Activated naive CD4-positive, alpha-beta T cell (primary cell): ENCODE measurements at regions not wholly inside any gene's neighbourhood (a gene's known extent, or its start where the extent isn't known, plus 50 kb on each side); places are given as distances from the start of the nearest gene placed in this dataset.

Source experiments
- DNase-seq, 4 experiments: peaks; one replicate each; lab custom pipeline; 2025; lab: John Stamatoyannopoulos, UW

GRCh38 chr4:30939684-30940083 is 219.5 kb downstream of the PCDH7 start:
- DNase-seq: no peak

DNA sequence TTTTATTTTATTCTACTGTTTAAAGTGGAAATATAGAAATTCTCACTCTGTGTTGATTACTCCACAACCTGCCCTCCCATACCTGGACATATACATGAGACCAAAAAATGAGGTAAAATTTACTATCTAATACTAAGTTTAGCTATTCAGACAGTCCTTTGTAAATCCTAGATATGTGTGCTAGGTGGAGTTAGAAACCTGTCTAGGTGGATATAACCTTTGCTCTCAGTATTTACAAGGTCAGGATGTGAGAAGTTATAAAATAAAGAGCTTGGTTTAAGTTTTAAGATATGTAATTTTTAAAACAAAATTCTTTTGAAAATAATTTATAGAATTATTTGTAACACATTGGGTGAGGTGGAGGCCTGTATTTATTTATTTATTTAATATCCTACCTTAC is 221.5 kb downstream of the PCDH7 start:
- DNase-seq: no peak

DNA sequence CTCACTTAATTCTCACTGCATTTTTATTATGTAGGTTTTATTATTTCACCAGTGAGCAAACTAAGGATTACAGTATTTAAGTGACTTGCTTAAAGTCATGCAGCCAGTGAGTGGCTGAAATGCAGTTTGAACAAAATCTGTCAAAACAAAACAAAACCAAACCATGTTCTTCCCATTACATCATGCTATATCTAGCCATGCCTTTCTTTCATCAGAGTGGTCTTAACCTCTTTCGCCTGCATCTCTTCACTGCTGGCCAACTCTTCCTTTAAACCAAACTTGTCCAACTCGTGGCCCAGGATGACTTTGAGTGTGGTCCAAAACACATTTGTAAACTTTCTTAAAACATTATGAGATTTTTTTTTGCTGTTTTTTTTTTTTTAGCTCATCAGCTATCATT is 223.2 kb downstream of the PCDH7 start:
- no peak for DNase-seq

- no peak for DNase-seq
Measured at GRCh38 chr4:30945586-30945985, 225.4 kb downstream of the PCDH7 start.

- no peak for DNase-seq
Measured at GRCh38 chr4:30946288-30946687, 226.1 kb downstream of the PCDH7 start.

DNA sequence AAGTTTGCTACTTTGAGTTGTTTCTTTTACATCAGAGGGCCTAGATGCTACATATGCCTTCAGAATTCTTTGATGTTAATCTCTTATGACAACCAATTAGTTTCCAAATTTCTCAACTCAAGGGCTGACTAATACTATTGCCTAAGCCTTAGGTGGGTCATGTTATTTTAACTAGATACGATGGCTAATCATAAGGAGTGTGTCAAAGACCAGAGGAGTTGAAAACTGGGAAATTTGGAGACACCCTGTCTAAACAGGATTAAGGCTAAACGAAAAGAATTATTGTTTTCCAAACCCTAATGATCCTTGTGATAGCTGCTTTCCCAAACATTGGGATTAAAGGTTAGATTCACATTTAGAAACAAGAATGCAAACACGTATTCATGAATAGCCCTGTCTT is 228.5 kb downstream of the PCDH7 start:
- DNase-seq: no peak

- no peak for DNase-seq
Measured at GRCh38 chr4:30950737-30951136, 230.6 kb downstream of the PCDH7 start.

- DNase-seq: no peak
Measured at GRCh38 chr4:30952526-30953219, 232.5 kb downstream of the PCDH7 start.

DNA sequence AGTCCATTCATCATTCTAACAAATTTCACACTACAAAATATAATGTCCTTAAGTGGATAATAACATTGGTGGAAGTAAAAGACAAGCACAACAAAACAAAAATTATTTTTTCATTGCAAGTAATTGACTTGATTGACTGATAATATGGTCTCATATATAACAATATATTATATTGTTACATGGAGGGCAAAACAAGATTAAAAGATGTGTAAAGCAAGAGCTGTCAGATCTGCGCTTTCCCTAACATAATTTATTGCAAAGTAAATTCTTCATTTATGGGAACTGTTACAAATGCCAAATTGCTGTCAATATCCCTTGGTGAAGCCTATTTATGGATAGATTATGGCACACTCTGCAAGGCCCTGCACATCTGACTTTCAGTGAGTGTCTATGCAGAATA is 233.6 kb downstream of the PCDH7 start:
- DNase-seq: no peak

- DNase-seq: no peak
Measured at GRCh38 chr4:30956916-30957315, 236.7 kb downstream of the PCDH7 start.

DNA sequence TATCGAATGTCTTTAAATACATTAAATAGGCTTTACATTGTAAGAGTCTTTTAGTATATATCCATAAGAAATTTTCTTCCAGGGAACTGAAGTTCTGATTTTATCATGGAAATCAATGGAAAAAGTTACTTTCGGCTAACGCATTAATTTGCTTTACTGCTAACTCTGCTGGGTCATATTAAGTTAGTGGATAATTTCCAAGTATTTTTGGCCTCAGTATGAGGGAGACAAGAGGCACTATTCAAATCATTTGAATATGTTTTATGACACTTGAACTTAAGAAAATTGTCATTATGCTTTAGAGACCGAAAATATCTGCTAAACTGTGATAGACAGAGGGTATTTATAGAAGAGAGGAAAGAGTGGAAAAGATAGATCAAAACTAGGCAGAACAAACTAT is 237.5 kb downstream of the PCDH7 start:
- DNase-seq: no peak

DNA sequence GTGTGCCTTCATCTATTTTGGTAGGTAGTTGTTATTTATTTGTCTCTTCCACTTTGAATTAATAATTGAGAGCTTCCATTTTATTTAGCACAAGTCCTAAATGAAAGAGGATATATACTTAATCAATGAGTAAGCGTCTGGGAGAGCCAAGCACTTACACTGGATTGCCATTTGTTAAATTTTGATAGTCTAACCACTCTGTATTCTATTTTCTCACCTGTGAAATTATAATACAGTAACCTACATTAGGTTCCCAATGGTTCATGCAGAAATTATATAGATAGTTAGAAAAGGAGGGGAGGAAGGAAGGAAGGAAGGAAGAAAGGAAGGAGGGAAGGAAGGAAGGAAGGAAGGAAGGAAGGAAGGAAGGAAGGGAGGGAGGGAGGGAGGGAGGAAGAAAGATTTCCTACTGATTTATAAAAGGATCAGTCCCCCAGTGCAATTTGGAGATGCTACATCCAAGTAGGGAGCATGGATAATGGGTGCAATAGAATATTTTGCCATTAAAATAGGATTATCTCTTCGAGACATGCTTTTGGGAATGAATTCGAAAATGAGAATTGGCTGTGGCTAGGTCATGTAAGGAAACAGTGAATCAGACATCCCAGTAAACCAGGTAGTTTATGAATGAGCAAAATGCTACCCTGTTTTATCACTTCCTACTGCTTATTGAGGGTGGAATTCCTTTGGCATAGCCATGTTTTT is 239.8 kb downstream of the PCDH7 start:
- DNase-seq: no peak

DNA sequence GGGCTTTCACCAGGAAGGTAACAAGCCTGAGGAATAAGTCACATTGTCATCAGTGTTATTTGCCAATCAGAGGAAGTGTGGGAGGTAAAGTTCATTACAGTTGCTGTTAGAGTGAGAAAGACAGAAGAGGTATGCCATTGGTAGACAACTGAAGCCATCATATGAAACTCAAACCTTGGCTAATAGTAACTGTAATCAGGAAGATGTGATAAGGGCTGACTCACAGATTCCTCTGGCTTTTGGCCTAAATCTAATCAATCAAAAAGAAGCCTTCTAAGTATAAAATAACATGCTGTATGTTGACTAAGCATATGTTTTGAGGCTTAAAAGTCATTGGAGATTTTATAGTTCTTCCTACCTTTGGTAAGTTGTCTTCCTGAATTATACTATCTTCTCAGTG is 242.8 kb downstream of the PCDH7 start:
- no peak for DNase-seq

- DNase-seq: no peak
Measured at GRCh38 chr4:30968926-30969325, 248.8 kb downstream of the PCDH7 start.

DNA sequence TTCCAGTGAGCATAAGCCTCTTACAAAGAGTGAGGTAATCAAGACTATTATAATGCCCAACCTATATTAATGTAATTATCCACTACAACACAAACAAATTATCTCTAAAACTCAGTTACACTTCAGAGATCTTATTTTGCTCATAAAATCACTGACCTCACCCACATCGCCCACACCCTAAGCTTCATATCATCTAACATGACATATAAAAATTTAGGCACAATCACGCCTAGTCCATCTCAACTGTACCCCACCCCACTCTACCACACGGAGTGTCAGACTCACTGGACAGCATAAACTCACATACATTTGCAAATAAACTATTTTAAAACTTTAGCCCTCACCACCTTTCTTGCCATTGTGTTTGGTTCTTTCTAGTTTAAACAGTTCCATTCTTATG is 252.4 kb downstream of the PCDH7 start:
- no peak for DNase-seq

- DNase-seq: no peak
Measured at GRCh38 chr4:30973993-30974392, 253.8 kb downstream of the PCDH7 start.

DNA sequence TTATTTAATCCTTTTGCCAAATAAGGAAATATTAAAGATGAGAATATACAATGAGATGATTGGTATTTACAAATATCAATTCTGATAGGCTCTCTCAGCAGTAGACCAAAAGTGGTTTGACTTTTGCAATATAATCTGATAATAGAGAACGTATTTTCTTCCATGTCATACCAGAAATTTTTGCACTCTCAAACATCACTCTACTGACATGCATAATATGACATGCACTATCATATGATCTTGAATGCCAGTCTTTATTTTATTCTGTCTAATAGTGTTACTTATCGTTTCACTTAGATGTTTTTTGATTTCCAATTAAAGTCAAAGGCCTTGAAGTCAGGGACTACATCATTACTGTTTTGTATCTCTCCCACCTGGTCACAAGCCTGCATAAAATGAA is 259.2 kb downstream of the PCDH7 start:
- DNase-seq: no peak

- DNase-seq: no peak
Measured at GRCh38 chr4:30989508-30989907, 269.3 kb downstream of the PCDH7 start.

DNA sequence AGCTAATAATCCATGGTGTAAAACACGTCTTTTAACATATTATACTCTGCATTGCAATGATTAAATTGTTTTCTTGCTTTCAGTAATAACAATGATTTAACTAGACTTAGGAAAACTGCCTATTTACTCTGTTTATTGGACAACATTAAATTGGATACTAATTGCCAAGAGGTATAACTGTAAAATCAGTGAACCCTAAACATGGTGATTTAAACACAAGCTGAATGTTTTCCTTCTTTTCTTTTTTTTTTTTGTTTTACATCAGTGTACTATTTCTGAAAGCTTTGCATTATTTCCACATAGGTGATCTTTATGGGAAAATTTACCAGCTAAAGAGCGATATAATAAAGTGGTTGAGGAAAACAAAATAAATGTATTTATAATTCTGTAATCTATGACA is 276.7 kb downstream of the PCDH7 start:
- DNase-seq: no peak

DNA sequence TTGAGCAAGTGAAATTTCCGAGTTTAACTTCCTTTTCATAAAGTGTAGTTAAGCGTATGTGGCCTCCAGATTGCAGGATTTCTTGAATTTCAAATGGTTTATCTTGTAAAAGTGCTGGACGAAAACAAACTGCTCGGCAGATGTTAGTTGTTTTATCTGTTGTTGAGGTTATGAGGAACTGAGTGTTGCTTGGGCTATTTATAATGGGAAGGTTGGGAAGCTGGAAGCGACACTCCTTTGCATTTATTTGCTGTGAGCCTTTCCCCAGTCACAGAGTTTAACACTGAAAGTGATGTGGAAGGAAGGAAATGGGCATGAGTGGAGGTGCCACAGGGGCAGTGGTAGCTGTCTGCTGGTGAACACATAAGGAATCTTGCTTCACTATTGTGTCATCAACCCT is 284.9 kb downstream of the PCDH7 start:
- DNase-seq: no peak

GRCh38 chr4:31007858-31008257 is 287.7 kb downstream of the PCDH7 start:
- no peak for DNase-seq

GRCh38 chr4:31009926-31010325 is 289.8 kb downstream of the PCDH7 start:
- DNase-seq: no peak

- DNase-seq: no peak
Measured at GRCh38 chr4:31015123-31015522, 295.0 kb downstream of the PCDH7 start.
